NCI-H1417 treated with DMSO at 0.1 percent for 48 hours (cell line): ENCODE measurements at regions not wholly inside any gene's neighbourhood (a gene's known extent, or its start where the extent isn't known, plus 50 kb on each side); places are given as distances from the start of the nearest gene placed in this dataset.
"Not testable (repeated sequence)": the region's sequence is repeated elsewhere in the genome, so short reads cannot be mapped to it uniquely, and the experiment has no call there.

ENCODE experiments used
- DNase-seq: peaks from one replicate; lab custom pipeline; 2025; lab: John Stamatoyannopoulos, UW

DNA sequence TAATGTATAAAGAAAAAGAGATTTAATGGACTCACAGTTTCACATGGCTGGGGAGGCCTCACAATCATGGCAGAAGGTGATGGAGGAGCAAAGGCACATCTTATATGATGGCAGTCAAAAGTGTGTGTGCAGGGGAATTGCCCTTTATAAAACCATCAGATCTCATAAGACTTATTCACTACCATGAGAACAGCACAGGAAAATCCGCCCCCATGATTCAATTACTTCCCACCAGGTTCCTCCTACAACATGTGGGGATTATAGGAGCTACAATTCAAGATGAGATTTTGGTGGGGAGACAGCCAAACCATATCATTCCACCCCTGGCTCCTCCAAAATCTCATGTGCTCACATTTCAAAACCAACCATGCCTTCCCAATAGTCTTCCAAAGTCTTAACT is 82.5 kb upstream of the ANKRD1 start:
- DNase-seq = not testable (repeated sequence)

DNA sequence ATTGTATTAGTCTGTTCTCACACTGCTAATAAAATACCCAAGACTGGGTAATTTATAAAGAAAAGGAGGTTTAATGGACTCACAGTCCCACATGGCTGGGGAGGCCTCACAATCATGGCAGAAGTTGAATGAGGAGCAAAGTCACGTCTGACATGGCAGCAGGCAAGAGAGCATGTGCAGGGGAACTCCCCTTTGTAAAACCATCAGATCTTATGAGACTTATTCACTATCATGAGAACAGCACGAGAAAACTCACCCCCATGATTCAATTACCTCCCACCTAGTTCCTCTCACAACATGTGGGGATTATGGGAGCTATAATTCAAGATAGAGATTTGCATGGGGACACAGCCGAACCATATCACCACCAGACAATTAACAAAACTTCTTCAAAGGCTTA is 84.4 kb upstream of the ANKRD1 start:
- DNase-seq = not testable (repeated sequence)

DNA sequence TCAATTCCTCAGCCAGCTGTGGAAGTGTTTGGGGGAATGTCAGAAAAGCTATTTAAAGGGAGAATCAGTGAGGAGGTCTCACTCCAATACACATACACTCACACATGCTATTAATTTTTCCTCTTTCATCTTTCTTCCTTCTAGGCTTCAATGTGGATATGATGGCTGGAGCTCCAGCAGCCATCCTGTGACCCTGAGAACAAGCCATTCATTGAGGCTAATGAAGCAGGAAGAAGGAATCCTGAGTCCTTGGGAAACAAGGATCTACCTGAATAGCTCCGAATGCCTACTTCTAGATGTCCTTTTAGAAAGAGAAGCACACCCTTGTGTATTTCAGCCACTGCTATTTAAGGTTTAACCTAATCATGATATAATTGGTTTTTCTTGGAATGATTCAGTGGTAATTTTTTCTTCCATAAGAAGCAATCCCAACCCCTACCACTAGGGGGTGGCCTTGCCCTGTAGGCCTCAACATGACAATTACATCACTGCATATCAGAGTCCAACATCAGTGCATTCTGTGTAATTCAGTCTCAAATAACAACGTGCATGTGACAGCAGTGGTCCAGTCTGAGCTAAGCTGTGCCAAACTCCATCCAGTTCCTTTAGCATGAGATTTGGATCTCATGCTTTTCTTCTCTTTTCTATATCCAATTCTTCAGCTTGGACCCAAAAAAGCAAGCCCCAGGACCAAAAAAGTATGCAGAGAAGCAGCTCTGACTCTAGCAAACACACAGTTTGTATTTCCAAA is 85.3 kb upstream of the ANKRD1 start:
- no peak for DNase-seq

DNA sequence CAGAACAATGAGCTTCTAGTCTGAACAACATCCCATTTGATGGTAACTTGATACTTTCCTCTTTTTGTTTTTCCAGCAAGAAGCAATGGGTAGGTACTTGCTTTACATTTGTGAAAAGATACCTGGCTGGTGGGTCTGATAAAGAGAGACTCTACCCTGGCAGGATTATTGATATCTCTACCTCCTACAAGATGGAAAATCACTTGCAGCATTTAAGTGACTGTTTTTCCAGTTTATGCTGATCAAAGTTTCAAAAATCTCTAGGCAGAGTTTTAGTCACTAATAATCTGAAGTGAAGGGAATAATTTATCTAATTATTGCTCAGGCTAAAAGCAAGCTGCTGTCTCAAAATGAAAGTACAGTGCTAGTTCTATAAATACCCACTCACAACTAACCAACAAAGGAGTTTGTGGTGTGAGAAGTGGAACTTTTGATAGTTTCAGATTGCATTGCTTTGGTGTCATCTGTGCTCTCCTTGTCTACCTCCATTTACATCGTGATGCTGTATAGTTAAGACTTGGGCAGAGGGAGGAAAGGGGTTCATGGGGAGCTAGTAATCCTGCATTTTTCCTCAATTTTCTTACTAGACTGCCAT is 86.0 kb upstream of the ANKRD1 start:
- DNase-seq = no peak

DNA sequence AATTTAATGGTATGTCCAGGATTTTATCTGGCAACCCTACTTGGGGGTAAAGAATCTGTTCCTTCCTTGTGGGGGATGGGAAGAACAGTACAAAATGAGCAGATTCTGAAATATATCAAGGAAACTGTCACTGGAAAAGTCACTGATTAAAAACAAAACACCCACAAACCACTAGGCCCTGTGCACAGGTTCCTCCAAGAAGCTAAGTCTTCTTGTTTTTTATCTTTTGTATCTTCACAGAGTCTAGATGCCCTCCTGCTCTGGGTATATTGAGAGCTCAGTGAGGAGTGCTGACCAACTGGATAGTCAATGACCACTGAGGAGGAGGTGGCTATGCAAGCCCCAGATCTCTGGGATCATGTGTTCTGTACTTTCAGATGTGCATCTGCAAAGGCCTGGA is 86.8 kb upstream of the ANKRD1 start:
- no peak for DNase-seq

DNA sequence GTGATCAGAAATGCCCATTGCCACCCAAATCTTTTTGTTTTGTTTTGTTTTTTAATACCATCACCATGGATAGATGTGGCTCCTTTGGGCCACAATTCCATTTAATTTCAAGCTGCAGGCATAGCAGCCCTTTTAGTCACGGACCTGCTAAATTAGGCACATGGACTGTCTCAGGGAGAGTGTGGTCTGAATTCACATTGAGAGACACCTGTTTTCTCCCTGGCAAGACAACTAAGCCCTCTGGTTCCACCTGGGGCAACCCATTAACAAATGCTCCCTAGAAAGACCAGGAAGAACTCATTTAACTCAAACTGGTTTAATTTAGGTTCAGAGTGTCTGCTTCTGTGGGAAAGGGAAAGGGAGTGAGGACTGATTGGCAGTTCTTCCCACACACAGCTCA is 88.2 kb upstream of the ANKRD1 start:
- no peak for DNase-seq

DNA sequence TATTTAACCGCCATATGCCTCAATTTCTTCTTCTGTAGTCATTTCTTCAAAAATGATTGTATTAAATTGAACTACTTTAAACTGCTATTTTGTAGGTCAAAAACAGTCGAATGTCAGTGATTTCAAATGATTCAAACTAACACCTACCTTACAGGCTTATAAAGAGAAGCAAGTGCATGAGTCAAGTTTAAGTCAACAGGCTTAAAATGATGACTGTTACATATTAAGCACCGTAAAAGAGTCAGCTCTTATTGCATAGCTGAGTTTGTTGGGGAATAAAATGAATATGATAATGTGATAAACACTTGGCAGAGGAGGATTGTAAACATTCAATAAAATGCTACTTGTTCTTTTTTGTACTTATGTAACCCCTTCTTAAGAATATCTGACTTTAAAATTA is 90.1 kb upstream of the ANKRD1 start:
- DNase-seq = no peak

DNA sequence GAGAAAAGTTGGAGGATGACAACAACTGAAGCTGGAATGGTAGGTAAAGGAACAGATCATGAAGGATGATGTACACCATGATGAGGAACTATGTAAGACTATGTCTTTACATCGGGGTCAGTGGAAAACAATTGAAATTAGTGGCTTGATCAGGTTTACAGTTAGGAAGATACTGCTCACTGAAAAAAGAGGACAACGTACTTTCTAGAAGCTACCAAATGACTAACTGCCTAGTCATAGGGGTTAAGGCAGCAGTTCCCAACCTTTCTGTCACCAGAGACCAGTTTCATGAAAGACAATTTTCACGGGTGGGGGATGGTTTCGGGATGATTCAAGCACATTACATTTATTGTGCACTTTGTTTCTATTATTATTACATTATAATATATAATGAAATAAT is 91.6 kb upstream of the ANKRD1 start:
- no peak for DNase-seq

DNA sequence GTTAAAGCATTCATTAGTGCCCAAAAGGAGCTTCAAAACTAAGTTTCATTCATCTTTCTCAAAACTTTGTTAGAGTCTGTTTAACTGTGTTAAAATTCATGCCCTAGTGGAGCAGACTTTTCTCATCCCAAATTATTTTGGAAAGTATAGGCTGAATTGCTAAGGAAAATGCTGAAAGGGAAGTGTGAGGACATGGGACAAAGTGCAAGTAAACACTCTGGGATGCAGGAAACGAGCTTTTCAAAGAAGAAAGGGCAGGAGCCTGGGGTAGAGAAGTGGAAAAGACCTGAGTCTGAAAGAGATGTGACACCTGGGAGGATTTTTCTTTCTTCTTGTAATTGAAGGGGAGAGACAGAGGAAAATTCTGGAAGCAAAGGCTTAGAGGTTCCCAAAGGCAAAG is 93.1 kb upstream of the ANKRD1 start:
- DNase-seq = no peak

DNA sequence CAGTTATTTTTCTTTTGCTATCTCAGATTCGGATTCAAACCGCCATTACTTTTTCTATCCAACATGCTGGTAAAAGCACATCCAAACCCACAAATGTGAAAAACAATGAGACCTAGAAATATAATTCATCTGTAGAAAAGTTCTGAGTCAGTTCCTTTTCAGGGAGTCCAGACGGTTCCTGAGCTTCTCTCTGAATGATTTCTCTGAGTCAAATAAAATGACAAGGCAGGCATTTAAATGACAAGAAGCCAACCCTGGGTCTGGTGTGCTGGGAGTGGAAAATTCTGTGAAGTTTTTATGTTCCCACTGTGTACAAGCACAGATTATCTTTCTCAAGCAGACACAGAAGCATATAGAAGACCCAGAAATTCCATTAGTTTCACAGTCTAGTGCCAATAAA is 96.3 kb upstream of the ANKRD1 start:
- DNase-seq = no peak

DNA sequence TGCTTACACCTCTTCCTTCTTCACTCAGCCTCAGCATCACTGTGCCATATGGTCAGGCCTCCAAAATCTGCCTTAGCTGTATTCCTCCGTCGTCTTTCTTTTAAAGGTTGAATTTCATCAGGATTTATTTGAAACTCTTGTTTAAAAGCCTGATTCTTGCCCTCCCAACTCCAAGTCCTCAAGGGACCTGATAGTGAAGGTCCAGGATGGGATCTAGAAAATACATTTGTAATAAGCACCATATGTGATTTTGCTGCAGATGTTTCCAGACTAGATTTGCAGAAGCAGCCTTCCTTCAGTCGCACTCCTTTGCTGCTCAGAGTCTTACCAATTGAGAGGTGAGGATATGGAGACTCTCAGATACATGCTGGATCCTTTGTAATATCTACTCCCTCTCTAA is 101.0 kb upstream of the ANKRD1 start:
- DNase-seq = no peak

DNA sequence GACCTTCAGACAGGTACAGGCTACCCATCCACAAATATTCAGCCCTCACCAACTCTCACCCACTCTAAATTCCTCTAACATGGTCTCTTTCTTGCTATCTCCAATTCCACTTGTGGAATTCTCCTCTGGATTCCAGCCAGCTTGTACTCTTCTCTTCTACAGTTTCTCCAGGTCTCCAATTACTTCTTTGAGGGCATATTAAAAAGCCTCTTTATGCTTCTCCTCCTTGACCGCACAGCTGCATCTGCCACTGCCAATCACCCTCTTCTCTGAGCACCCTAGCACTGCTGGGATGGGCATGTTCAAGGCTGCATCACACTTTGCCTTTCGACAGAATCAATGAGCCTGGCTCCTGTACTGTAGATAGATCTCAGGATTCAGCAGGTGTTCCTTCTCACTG is 101.5 kb upstream of the ANKRD1 start:
- DNase-seq = no peak

DNA sequence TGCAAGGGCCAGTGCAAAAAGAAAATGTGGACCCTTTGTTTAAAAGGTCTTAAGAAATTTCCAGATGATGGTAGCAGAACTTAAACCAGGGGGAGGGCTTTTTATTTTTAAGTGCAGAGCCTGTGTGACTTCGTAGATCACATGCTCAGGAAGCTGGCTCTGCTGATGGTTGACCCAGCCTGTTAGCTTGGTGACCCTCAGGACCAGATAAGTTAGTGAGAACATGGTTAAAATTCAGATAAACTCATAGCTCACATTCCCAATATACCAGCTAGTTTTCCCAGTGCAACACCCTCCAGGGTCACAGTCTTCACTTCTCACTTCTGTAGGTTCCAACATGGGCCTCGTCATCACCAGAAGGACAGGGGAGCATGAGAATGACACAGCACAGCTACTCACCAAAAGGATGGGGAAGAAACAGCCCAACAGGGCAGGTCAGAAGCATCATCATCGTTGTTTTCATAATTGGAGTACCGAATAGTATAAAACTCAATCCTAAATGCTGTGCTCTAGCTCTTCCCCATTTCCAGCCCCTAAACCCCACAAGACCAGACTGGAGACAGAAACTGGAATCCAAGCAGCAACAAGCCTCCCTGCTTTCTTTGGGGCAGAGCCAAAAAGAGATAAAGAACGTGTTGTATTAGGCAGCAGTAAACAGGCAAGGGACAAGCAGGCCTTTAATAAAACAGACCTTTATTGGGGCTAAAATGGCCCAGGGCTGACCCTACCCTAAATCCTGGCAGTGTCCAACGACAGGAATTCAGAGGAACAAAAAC is 102.2 kb upstream of the ANKRD1 start:
- no peak for DNase-seq

DNA sequence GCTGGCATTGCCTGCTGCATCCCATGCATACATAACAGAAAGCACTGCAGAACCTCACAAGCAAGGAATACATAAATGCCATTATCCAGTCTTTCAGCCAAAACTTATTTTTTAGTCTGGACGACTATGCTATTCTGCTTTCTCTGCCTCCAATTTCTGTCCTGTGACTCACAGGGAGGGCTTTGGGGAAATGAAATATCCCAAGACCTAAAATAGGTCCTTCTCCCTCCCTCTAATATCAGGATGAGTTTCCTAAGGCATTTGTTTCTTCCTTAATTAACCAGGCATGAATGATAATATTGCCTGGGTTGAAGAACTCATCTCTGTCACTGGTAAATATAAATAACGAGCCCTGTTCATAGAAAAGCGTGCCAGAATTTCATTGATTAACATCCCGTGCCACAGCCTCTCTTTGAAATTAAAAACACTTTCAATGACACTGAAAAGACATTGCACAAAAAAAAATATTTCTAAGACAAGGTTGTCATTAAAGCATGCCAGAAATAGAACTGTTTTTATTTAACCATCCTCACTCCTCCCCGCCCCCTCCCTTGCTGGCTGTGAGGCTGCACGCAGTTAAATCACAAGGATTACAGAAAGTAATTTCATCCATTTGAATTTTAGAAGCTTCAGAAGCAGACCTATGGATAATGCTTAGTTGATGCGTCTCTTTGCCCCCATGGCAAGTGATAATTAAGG is 103.0 kb upstream of the ANKRD1 start:
- no peak for DNase-seq

DNA sequence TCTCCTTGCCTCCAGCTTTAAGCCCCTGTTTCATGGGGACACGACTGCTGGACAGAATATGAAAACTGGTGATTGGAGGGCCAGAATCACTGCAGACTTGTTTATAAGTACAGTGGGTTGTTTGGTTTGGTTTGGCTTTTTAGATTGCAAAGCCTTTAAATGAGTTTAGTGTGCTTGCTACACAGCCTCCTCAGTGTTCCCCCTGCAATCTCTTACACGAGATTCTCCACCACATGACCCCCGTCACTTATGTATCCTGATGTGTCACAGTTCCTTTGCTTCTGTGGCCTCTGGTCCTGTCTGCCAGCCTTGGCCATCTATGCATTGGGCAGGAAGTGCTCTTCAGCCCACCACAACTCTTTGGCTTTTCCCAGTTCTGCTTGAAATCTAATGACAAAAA is 103.7 kb upstream of the ANKRD1 start:
- DNase-seq = no peak

DNA sequence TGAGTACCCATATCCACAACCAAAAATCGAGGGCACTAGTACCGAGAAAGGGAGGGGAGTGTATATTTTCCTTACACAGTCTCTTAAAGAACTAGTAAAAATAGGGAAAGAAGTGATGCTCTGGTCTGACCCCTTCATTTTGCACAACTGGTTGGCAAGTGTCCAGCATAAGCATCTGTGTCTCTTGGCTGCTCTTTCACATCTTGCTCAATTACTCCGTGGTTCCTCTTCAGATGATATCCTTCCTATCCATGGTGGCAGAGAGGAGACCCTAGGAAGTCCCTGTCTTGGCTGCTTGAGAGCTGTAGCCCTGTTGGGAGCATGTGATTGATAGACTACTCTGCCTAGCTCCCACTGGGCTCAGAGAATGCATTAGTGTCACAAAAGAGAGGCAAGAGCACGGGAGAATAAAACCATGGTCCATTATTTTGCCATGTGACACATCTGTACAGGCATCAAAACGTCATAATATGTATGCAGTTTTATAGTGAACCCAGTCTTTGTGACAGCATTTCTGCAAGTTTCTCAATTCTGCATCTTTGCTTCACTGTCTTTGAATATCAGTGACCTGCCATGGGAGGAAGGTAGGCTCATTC is 111.8 kb upstream of the ANKRD1 start:
- no peak for DNase-seq

DNA sequence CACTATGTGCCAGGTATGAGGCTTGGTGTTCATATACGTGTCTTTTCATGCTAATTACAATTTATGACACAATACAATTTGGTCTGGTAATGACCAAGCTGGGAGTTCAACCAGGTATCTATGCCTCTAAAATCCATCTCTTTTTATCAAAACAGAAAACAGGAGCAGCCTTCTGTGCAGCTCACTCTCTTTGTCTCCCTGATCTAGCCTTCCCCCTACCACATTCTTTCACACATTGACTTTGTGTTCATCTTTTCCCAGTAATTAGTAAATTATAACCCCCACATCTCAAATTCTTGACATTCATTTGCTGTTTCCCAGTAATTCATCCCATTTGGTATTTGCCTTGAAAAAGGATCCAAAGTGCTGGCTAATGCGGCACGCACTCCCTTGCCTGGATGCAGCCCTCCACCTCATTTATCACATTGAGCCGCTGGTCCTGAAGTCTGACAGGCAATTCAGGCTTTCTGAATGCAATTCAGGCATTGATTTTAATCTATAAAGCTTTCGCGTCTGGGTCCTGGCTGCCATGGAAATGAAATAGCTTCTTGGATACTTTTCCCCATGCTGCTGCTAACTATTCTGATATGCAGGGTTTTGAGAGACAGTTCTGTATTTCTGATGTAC is 112.5 kb upstream of the ANKRD1 start:
- DNase-seq = no peak

DNA sequence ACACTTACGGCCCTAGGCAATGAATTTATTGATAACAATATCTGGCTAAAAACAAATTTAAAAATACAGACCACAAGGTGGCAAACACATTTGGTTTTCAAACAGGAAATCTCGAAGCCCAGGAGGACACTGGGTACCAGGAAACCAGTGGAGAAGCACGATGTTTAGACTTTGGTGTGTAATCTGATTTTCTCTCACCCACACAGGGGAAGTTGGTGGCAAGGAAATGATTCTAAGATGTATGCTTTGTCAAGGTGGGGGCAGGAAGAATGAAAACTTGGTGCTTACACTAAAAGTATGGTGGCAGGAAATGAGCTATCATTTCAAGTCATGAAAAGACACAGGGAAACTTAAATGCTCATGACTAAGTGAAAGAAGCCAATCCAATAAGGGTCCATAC is 113.2 kb upstream of the ANKRD1 start:
- DNase-seq = no peak

DNA sequence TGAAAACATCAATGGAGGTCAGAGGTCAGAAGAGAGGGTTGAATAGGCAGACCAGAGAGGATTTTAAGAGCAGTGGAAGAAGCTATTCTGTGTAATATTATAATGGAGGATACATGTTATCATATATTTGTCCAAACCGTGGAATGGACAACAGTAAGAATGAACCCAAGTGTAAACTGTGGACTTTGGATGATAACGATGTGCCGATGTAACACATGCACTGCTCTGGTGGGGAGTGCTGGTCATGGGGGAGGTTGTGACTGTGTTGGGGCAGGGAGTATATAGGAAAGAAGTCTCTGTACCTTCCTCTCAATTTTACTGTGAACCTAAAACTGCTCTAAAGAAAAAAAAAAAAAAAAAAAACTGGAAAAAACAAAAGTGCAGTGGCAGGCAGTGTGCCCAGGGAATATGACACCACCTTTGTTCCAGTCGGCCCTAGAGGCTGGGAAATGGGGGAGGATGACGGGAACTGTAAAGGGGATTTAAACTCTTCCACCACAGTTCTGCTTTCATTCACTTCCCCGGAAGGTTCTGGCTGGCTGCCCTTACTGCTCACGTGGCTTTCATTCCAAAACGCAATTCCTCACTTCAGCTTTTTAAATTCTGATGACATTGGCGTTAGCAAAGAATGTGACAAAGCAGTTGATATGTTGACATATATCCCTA is 113.7 kb upstream of the ANKRD1 start:
- DNase-seq = no peak

DNA sequence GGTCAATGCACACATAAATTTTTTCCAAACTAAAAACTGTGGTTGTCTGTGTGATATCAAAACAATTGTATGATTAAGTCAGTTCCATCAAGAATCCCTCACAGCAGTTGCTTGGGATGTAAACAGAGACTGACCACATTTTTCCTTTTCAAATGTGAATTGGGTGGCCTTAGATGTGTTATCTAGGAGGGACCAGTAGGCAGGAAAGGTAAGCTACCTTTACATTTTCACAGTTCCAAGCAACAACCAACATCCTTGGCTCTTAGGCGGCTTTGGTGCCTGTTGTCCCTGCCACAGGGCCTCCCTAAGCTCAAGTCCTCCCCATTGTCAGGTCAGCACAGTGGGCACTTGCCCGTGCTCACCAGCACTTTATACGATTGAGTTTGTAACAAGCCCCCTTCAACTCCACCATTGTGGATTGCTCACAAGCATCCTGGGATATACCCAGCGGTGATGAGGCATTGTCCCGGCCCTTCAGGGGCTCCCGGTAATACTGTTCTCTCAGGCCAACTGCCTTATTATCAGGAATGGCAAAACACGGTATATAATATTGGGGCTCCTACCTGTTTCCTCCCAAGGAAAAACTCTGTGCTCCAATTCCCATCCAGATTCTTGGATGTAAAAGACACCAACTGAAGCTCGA is 114.9 kb upstream of the ANKRD1 start:
- DNase-seq = no peak
